NCI-H2227 treated with DMSO at 0.1 percent for 48 hours (cell line): ENCODE measurements at regions not wholly inside any gene's neighbourhood (a gene's known extent, or its start where the extent isn't known, plus 50 kb on each side); places are given as distances from the start of the nearest gene placed in this dataset.
A peak's percentile ranks its signal among the peaks of the same experiment; 100 is the strongest.
"Not testable (repeated sequence)": the region's sequence is repeated elsewhere in the genome, so short reads cannot be mapped to it uniquely, and the experiment has no call there.

ENCODE experiments used
- DNase-seq: peaks from one replicate; lab custom pipeline; 2025; lab: John Stamatoyannopoulos, UW

- no peak for DNase-seq
Measured at GRCh38 chr2:133624551-133624950, 56.3 kb upstream of the NCKAP5 start.

- no peak for DNase-seq
Measured at GRCh38 chr2:133627741-133628140, 59.5 kb upstream of the NCKAP5 start.

- DNase-seq: no peak
Measured at GRCh38 chr2:133633309-133633708, 65.0 kb upstream of the NCKAP5 start.

- DNase-seq: peak; percentile 40
Measured at GRCh38 chr2:133633881-133634409, 65.7 kb upstream of the NCKAP5 start.

GRCh38 chr2:133635131-133635530, 66.9 kb upstream of the NCKAP5 start:
- no peak for DNase-seq

GRCh38 chr2:133636287-133636686, 68.0 kb upstream of the NCKAP5 start:
- DNase-seq: no peak

GRCh38 chr2:133640103-133640502, 71.8 kb upstream of the NCKAP5 start:
- DNase-seq: no peak

- no peak for DNase-seq
Measured at GRCh38 chr2:133641497-133641896, 73.2 kb upstream of the NCKAP5 start.

GRCh38 chr2:133641942-133642725, 73.9 kb upstream of the NCKAP5 start:
- DNase-seq: no peak

GRCh38 chr2:133642791-133643191, 74.5 kb upstream of the NCKAP5 start:
- no peak for DNase-seq

- no peak for DNase-seq
Measured at GRCh38 chr2:133643863-133644262, 75.6 kb upstream of the NCKAP5 start.

GRCh38 chr2:133644846-133645245, 76.6 kb upstream of the NCKAP5 start:
- DNase-seq: no peak

- DNase-seq: not testable (repeated sequence)
Measured at GRCh38 chr2:133647386-133647785, 79.1 kb upstream of the NCKAP5 start.

GRCh38 chr2:133651861-133652260, 83.6 kb upstream of the NCKAP5 start:
- no peak for DNase-seq

GRCh38 chr2:133652398-133652797, 84.1 kb upstream of the NCKAP5 start:
- no peak for DNase-seq

GRCh38 chr2:133653056-133653455, 84.8 kb upstream of the NCKAP5 start:
- no peak for DNase-seq

GRCh38 chr2:133654949-133655348, 86.7 kb upstream of the NCKAP5 start:
- DNase-seq: no peak

- no peak for DNase-seq
Measured at GRCh38 chr2:133655610-133656009, 87.3 kb upstream of the NCKAP5 start.

GRCh38 chr2:133657591-133657990, 89.3 kb upstream of the NCKAP5 start:
- DNase-seq: no peak

GRCh38 chr2:133658020-133658903, 90.0 kb upstream of the NCKAP5 start:
- DNase-seq: no peak

- DNase-seq: no peak
Measured at GRCh38 chr2:133660510-133660909, 92.2 kb upstream of the NCKAP5 start.

GRCh38 chr2:133661392-133661791, 93.1 kb upstream of the NCKAP5 start:
- DNase-seq: no peak

- DNase-seq: no peak
Measured at GRCh38 chr2:133666621-133667020, 98.4 kb upstream of the NCKAP5 start.
